BE2C (cell line): ENCODE measurements at regions not wholly inside any gene's neighbourhood (a gene's known extent, or its start where the extent isn't known, plus 50 kb on each side); places are given as distances from the start of the nearest gene placed in this dataset.

Experiments
- DNase-seq: peaks from one replicate; pipeline ENCODE4 v3.0.0-alpha.2; 2020
- H3K27me3 ChIP-seq: fragments of 250-450 bp; sonication (Bioruptor Pico); 2 replicates; pipeline ENCODE4 v1.5.1; 2020; ENCODE audit warnings: mild to moderate bottlenecking
- H3K36me3 ChIP-seq: fragments of 250-450 bp; sonication (Bioruptor Pico); 2 replicates; pipeline ENCODE4 v1.5.1; 2020; ENCODE audit warnings: mild to moderate bottlenecking
- H3K4me1 ChIP-seq: fragments of 250-450 bp; sonication (Bioruptor Pico); 2 replicates; pipeline ENCODE4 v1.5.1; 2020
- H3K4me3 ChIP-seq: 2 replicates; pipeline ENCODE4 v1.5.1; 2011; ENCODE audit warnings: low read depth, low read length
- H3K9me3 ChIP-seq: fragments of 250-450 bp; sonication (Bioruptor Pico); 2 replicates; pipeline ENCODE4 v1.5.1; 2020
- CTCF ChIP-seq: IDR thresholded peaks from 2 replicates; pipeline ENCODE4 v1.5.1; 2012; ENCODE audit warnings: mild to moderate bottlenecking, low read depth, low read length

- Histone ChIP-seq H3K4me1 (peaks cover 37% of the 10 kb centered on the region), H3K4me3 (no peak overlapping the region), H3K9me3 (no peaks in the 10 kb centered on the region), H3K27me3 (no peaks in the 10 kb centered on the region), H3K36me3 (no peaks in the 10 kb centered on the region)
- no peak for DNase-seq
- no peak for TF ChIP-seq CTCF
Measured at GRCh38 chr13:104414181-104414580, 1348.0 kb upstream of the SLC10A2 start.

GRCh38 chr13:104411141-104411765 lies 1345.0 kb upstream of the SLC10A2 start:
- no peaks in the 10 kb centered on the region for H3K27me3 ChIP-seq
- no peak for TF ChIP-seq CTCF
- no peak for DNase-seq
- H3K4me3 ChIP-seq = no peak overlapping the region
- peaks cover 13% of the 10 kb centered on the region for H3K4me1 ChIP-seq
- H3K36me3 ChIP-seq = no peaks in the 10 kb centered on the region
- no peaks in the 10 kb centered on the region for H3K9me3 ChIP-seq

GRCh38 chr13:104408733-104409132 lies 1342.5 kb upstream of the SLC10A2 start:
- Histone ChIP-seq H3K9me3 (no peaks in the 10 kb centered on the region), H3K4me3 (no peak overlapping the region), H3K27me3 (no peaks in the 10 kb centered on the region), H3K4me1 (no peaks in the 10 kb centered on the region), H3K36me3 (no peaks in the 10 kb centered on the region)
- TF ChIP-seq CTCF = no peak
- no peak for DNase-seq

- Histone ChIP-seq H3K4me1 (no peaks in the 10 kb centered on the region), H3K9me3 (no peaks in the 10 kb centered on the region), H3K4me3 (no peak overlapping the region)
Measured at GRCh38 chr13:104404325-104404724, 1338.1 kb upstream of the SLC10A2 start.

GRCh38 chr13:104389691-104390090 lies 1323.5 kb upstream of the SLC10A2 start:
- Histone ChIP-seq H3K4me1 (no peaks in the 10 kb centered on the region), H3K9me3 (no peaks in the 10 kb centered on the region), H3K4me3 (no peak overlapping the region), H3K27me3 (no peaks in the 10 kb centered on the region), H3K36me3 (no peaks in the 10 kb centered on the region; the same call in 1 of the 2 replicates)
- no peak for DNase-seq
- no peak for TF ChIP-seq CTCF

More at GRCh38 chr13:104404325-104404724, 1338.1 kb upstream of the SLC10A2 start:
- no peaks in the 10 kb centered on the region for H3K27me3 ChIP-seq
- H3K36me3 ChIP-seq = no peaks in the 10 kb centered on the region
- DNase-seq = no peak
- no peak for TF ChIP-seq CTCF

GRCh38 chr13:104387510-104387909 lies 1321.3 kb upstream of the SLC10A2 start:
- Histone ChIP-seq H3K4me1 (no peaks in the 10 kb centered on the region; the same call in 1 of the 2 replicates), H3K4me3 (no peak overlapping the region), H3K9me3 (no peaks in the 10 kb centered on the region), H3K27me3 (no peaks in the 10 kb centered on the region), H3K36me3 (no peaks in the 10 kb centered on the region; the same call in 1 of the 2 replicates)
- TF ChIP-seq CTCF = no peak
- no peak for DNase-seq
